ENCODE measurements at regions not wholly inside any gene's neighbourhood (a gene's known extent, or its start where the extent isn't known, plus 50 kb on each side); places are given as distances from the start of the nearest gene placed in this dataset.

DNA sequence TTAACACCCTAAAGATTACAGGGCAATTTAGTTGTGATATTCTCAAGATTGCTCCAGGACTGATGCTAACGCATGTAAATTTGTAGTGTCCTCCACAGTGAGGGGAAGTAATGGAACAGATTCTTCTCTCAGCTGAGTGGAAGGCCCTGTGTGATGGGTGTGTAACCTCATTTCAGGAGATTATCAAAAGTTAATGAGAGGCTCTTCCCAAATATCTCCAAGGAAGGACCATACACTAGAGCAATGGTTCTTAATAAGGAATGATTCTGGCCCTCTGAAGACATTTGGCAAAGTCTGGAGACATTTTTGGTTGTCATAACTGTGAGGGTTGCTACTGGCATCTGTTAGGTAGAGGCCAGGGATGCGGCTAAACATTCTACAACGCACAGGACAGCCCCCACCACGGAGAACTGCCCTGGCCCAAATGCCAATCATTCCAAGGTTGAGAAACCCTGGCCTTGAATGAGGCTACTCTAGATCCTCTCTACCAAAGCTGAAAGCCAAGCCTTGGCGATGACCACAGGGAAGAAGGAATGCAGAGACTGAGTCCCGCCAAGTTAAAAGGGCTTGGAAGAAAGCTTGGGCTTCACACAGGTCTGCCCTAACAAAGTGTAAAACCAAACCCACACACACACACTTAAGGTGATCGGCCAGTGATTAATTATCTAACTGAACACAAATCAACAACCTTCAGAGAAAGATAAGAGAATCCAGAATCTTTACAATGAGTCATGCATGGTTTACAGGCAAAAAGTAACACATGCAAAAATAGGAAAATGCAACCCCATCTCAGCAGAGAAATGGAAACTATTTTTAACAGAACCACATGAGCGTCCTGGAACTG lies 135.8 kb downstream of the SYF2 start:
- H3K4me3 ChIP-seq (ENCODE audit: low read length) = no peak overlapping the region
- TF ChIP-seq, protein P1, sequence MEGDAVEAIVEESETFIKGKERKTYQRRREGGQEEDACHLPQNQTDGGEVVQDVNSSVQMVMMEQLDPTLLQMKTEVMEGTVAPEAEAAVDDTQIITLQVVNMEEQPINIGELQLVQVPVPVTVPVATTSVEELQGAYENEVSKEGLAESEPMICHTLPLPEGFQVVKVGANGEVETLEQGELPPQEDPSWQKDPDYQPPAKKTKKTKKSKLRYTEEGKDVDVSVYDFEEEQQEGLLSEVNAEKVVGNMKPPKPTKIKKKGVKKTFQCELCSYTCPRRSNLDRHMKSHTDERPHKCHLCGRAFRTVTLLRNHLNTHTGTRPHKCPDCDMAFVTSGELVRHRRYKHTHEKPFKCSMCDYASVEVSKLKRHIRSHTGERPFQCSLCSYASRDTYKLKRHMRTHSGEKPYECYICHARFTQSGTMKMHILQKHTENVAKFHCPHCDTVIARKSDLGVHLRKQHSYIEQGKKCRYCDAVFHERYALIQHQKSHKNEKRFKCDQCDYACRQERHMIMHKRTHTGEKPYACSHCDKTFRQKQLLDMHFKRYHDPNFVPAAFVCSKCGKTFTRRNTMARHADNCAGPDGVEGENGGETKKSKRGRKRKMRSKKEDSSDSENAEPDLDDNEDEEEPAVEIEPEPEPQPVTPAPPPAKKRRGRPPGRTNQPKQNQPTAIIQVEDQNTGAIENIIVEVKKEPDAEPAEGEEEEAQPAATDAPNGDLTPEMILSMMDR (conservative IDR thresholded peaks at IDR 0.05; ENCODE audit: low read depth, low read length) = no peak
- DNase-seq (ENCODE audit: low read depth) = no peak

DNA sequence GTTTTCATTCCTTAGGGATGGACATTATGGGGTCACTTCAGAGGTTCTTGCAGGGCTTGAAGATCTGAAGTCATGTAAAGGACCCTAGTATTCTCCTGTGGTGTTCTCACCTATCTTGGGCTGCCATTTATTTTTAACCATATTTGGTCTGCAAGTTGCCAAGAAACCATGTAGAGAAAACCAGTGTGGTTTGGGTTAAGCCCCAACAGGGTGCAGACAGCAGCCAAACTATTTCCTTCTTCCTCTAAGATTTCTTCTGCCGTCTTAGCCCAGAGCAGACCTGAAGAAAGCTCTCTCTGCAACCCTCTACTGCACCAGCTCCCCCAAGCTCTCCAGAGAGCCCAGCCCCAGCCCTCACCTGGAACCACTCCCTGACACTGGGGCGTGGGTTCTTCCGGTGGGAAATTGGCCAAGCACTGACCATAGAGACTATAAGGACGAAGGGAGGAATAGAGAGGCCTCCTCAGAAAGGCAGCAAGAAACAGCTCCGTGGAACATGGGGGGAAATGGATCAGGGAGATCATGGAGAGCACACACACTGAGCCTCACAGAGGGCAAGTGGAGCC lies 136.6 kb downstream of the SYF2 start:
- no peak for DNase-seq (ENCODE audit: low read depth)
- TF ChIP-seq, protein P1 (conservative IDR thresholded peaks at IDR 0.05; ENCODE audit: low read depth, low read length) = no peak
- no peak overlapping the region for H3K4me3 ChIP-seq (ENCODE audit: low read length)

DNA sequence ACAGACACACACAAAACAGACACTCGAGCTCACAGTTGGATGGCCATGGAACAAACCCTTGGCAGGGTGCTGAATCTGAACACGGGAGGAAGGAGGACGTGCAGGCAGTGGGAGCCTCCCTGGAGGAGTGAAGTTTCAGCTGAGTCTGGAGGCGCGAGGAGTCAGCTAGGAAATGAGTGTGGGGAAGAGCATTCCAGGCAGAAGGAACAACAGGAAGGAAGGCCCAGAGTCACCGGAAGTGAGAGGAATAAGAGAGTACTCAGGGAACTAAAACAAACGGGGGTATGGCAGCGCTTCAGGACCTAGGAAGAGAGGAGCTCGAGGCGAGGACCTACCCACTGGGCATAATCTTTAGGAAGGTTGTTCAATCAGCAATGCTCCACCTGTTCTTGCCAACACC lies 137.3 kb downstream of the SYF2 start:
- no peak overlapping the region for H3K4me3 ChIP-seq (ENCODE audit: low read length)
- no peak for DNase-seq (ENCODE audit: low read depth)
- TF ChIP-seq, protein P1 (conservative IDR thresholded peaks at IDR 0.05; ENCODE audit: low read depth, low read length) = no peak

DNA sequence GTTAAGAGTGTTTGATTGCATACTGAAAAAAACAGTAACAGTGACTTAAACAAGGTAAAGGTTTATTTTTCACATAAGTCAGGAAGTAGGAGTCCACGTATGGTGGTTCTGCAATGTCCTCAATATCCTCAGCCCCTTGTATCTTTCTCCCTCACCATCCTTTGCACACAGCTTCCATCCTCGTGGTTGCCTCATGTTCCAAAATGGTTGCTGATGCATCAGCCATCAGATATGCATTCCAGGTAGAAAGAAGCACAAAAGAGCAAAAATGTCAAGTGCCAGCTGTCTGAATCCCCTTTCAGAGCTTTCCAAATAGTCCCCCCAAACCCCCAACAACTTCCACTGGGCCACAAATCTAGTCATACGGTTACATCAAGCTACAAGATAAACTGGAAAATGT lies 138.1 kb downstream of the SYF2 start:
- TF ChIP-seq, protein P1 (conservative IDR thresholded peaks at IDR 0.05; ENCODE audit: low read depth, low read length) = no peak
- no peak for DNase-seq (ENCODE audit: low read depth)
- no peak overlapping the region for H3K4me3 ChIP-seq (ENCODE audit: low read length)

DNA sequence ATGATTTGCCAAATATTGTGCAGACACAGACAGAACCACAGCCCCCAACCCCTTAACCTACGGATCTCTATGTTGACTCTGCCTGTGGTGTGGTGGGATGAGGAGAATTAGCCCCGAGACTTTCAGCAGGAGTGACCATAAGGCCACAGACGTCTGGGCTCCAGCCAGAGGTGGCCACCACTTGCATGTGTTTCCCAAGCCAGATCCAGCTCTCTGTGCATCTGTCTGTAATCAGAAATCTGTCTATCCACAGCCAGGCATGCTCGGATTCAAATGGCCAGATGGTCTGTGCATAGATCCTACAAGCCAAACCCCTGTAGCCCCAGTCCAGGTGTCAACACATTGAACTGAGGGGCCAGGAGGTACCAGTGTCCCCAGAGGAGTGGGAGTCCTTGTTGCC lies 140.6 kb downstream of the SYF2 start:
- TF ChIP-seq, protein P1 (conservative IDR thresholded peaks at IDR 0.05; ENCODE audit: low read depth, low read length) = no peak
- no peak overlapping the region for H3K4me3 ChIP-seq (ENCODE audit: low read length)
- no peak for DNase-seq (ENCODE audit: low read depth)

DNA sequence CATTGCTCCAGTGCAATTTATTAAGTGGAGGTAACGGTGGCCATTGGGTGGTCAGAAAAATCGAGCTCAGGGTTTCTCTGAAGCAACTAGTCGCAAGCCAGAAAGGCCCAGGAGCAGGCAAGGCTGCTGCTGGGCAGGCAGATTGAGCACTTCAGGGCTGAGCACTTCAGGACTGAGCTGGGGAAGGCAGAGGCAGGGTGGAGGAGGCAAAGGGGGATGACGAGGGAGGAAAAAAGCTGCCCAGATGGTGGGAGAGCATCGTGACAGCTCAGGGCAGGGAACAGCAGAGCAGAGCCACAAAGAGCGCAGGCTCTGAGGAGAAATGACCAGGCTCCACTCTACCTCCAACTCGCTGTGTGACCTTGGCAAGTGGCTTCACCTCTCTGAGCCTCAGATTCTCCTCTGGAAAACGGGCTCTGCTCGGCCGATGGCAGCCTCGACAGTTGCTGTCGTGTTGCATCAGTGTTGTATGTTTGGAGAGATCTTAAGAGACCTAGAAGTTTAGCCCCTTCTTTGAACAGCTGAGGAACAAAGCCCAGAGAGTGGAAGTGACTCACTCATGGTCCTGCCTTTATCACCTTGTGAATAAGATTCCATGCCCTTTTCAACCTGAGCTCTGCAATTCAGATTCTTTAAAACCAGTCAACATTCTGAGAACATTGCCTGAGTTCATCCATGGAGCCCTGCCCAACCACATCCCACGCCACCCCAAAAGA lies 141.4 kb downstream of the SYF2 start:
- no peak for DNase-seq (ENCODE audit: low read depth)
- TF ChIP-seq, protein P1 (conservative IDR thresholded peaks at IDR 0.05; ENCODE audit: low read depth, low read length) = no peak
- no peak overlapping the region for H3K4me3 ChIP-seq (ENCODE audit: low read length)
